GM12878 (cell line): ENCODE measurements at regions not wholly inside any gene's neighbourhood (a gene's known extent, or its start where the extent isn't known, plus 50 kb on each side); places are given as distances from the start of the nearest gene placed in this dataset.

Experiments used
- CBX5 ChIP-seq: sonication (generic); IDR thresholded peaks from 2 replicates; pipeline ENCODE4 v1.6.1; 2016; ENCODE audit warnings: low read depth, moderate library complexity, mild to moderate bottlenecking, inconsistent platforms
- CEBPB ChIP-seq, 2 experiments: fragments of 150-350 bp in 1 of 2; IDR thresholded peaks; 2 replicates each; pipeline ENCODE4 v1.6.1; 2012 to 2014; ENCODE audit warnings: low read depth in 2 of 2, low read length in 2 of 2, borderline replicate concordance in 1 of 2, inconsistent platforms in 1 of 2
- IKZF1 ChIP-seq: fragments of 450-650 bp; conservative IDR thresholded peaks from 2 replicates; pipeline ENCODE4 v1.6.1; 2017; ENCODE audit warnings: antibody characterized with exemption, mild to moderate bottlenecking
- MYB ChIP-seq: fragments of 150-350 bp; IDR thresholded peaks from 2 replicates; pipeline ENCODE4 v1.6.1; 2014; ENCODE audit warnings: mild to moderate bottlenecking, low read depth, low read length, borderline replicate concordance
- NFIC ChIP-seq: IDR thresholded peaks from 2 replicates; pipeline ENCODE4 v1.6.1; 2012; ENCODE audit warnings: low read depth, mild to moderate bottlenecking, inconsistent platforms, low read length, moderate library complexity
- NFXL1 ChIP-seq: fragments of 450-650 bp; IDR thresholded peaks from 2 replicates; pipeline ENCODE4 v1.6.1; 2017; ENCODE audit warnings: antibody characterized with exemption, mild to moderate bottlenecking, borderline replicate concordance
- NRF1 ChIP-seq: conservative IDR thresholded peaks from 2 replicates; pipeline ENCODE4 v1.6.1; 2011; ENCODE audit warnings: mild to moderate bottlenecking, low read depth, low read length, improper control_type of control experiment
- PAX8 ChIP-seq: fragments of 450-650 bp; IDR thresholded peaks from 2 replicates; pipeline ENCODE4 v1.6.1; 2017; ENCODE audit warnings: mild to moderate bottlenecking, moderate library complexity
- POLR2AphosphoS5 ChIP-seq: IDR thresholded peaks from 2 replicates; pipeline ENCODE4 v1.6.1; 2011; ENCODE audit warnings: mild to moderate bottlenecking, low read length, inconsistent platforms
- RELA ChIP-seq: fragments of 450-650 bp; IDR thresholded peaks from 2 replicates; pipeline ENCODE4 v1.8.0; 2014; ENCODE audit warnings: borderline replicate concordance; ENCODE audit not compliant: partially characterized antibody
- SUZ12 ChIP-seq: fragments of 200-600 bp; sonication (generic); IDR thresholded peaks from one replicate; pipeline ENCODE4 v1.6.1; 2018; ENCODE audit warnings: antibody characterized with exemption, mild to moderate bottlenecking; ENCODE audit not compliant: unreplicated experiment
- TARDBP ChIP-seq: IDR thresholded peaks from 2 replicates; pipeline ENCODE4 v1.6.1; 2016; ENCODE audit warnings: borderline replicate concordance
- ZNF274 ChIP-seq: IDR thresholded peaks from one replicate; pipeline ENCODE4 v1.8.0; 2011; ENCODE audit not compliant: insufficient read length, insufficient read depth
- TF ChIP-seq, protein P1 (sequence below): fragments of 450-650 bp; IDR thresholded peaks from 2 replicates; pipeline ENCODE4 v1.6.1; 2017; ENCODE audit warnings: low read depth, mild to moderate bottlenecking, moderate library complexity
- TF ChIP-seq, protein P2 (sequence below): fragments of 450-650 bp; conservative IDR thresholded peaks from 2 replicates; pipeline ENCODE4 v1.6.1; 2017; ENCODE audit warnings: mild to moderate bottlenecking, moderate library complexity
- TF ChIP-seq, protein P3 (sequence below): IDR thresholded peaks from 2 replicates; pipeline ENCODE4 v1.6.1; 2012; ENCODE audit warnings: low read length, inconsistent platforms
- TF ChIP-seq, protein P4 (sequence below): fragments of 150-350 bp; IDR thresholded peaks from 2 replicates; pipeline ENCODE4 v1.6.1; 2014; ENCODE audit warnings: mild to moderate bottlenecking, low read depth, low read length
- TF ChIP-seq, protein P5 (sequence below): fragments of 450-650 bp; formaldehyde crosslinking; IDR thresholded peaks from 2 replicates; pipeline ENCODE4 v1.4.0; 2020; ENCODE audit warnings: mild to moderate bottlenecking, moderate library complexity
- TF ChIP-seq, protein P6 (sequence below): IDR thresholded peaks from 2 replicates; pipeline ENCODE4 v1.6.1; 2012; ENCODE audit warnings: low read depth, low read length, improper control_type of control experiment

DNA sequence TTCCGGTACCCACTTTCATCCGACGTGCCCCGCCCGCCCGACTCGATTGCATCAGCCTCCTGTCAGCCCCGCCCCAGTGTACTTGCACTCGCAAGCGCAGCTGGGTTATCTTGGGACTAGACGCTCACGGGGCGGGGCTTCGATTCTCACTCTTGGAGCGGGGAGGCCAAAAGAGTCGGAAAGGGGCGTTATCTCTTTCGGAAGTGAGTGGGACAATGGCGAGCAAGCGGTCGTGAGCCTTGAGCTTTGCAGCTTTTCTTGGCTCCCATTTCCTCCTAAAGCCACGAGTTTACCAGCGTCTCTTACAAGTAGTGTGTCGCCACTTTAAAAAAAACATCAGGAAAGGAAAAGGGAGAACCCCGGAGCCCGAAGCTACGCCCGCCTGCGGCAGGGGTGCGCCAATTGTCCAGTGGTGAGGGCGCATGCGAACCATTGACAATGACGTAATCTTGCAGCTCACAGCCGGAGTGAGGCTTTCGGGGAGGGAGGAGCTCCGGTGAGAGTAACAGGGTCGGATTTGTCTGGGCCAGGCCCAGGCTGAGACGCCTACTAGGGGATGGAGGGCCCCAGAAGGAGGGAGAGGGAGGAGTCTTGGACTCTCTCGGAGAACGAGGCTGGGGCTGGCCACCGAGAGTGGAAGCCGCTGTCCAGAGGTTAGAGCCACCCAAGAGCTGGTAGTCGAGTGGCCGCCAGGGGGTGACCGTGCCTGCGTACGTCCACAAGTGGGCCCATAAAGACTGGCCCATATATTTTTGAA is 109.5 kb downstream of the GNL3L start (continued):
- TF ChIP-seq, protein P1, sequence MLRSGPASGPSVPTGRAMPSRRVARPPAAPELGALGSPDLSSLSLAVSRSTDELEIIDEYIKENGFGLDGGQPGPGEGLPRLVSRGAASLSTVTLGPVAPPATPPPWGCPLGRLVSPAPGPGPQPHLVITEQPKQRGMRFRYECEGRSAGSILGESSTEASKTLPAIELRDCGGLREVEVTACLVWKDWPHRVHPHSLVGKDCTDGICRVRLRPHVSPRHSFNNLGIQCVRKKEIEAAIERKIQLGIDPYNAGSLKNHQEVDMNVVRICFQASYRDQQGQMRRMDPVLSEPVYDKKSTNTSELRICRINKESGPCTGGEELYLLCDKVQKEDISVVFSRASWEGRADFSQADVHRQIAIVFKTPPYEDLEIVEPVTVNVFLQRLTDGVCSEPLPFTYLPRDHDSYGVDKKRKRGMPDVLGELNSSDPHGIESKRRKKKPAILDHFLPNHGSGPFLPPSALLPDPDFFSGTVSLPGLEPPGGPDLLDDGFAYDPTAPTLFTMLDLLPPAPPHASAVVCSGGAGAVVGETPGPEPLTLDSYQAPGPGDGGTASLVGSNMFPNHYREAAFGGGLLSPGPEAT: peak; percentile 68; the same call in 1 of the 2 replicates
- TF ChIP-seq, protein P2, sequence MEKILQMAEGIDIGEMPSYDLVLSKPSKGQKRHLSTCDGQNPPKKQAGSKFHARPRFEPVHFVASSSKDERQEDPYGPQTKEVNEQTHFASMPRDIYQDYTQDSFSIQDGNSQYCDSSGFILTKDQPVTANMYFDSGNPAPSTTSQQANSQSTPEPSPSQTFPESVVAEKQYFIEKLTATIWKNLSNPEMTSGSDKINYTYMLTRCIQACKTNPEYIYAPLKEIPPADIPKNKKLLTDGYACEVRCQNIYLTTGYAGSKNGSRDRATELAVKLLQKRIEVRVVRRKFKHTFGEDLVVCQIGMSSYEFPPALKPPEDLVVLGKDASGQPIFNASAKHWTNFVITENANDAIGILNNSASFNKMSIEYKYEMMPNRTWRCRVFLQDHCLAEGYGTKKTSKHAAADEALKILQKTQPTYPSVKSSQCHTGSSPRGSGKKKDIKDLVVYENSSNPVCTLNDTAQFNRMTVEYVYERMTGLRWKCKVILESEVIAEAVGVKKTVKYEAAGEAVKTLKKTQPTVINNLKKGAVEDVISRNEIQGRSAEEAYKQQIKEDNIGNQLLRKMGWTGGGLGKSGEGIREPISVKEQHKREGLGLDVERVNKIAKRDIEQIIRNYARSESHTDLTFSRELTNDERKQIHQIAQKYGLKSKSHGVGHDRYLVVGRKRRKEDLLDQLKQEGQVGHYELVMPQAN: no peak
- TF ChIP-seq TARDBP: no peak
- peak; percentile 33; the same call in 1 of the 2 replicates for TF ChIP-seq IKZF1
- no peak for TF ChIP-seq SUZ12
- TF ChIP-seq NFIC: no peak
- no peak for TF ChIP-seq RELA
- no peak for TF ChIP-seq PAX8
- TF ChIP-seq, protein P3, sequence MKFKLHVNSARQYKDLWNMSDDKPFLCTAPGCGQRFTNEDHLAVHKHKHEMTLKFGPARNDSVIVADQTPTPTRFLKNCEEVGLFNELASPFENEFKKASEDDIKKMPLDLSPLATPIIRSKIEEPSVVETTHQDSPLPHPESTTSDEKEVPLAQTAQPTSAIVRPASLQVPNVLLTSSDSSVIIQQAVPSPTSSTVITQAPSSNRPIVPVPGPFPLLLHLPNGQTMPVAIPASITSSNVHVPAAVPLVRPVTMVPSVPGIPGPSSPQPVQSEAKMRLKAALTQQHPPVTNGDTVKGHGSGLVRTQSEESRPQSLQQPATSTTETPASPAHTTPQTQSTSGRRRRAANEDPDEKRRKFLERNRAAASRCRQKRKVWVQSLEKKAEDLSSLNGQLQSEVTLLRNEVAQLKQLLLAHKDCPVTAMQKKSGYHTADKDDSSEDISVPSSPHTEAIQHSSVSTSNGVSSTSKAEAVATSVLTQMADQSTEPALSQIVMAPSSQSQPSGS: peak; percentile 88
- TF ChIP-seq, protein P4, sequence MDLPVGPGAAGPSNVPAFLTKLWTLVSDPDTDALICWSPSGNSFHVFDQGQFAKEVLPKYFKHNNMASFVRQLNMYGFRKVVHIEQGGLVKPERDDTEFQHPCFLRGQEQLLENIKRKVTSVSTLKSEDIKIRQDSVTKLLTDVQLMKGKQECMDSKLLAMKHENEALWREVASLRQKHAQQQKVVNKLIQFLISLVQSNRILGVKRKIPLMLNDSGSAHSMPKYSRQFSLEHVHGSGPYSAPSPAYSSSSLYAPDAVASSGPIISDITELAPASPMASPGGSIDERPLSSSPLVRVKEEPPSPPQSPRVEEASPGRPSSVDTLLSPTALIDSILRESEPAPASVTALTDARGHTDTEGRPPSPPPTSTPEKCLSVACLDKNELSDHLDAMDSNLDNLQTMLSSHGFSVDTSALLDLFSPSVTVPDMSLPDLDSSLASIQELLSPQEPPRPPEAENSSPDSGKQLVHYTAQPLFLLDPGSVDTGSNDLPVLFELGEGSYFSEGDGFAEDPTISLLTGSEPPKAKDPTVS: no peak
- no peak for TF ChIP-seq ZNF274
- TF ChIP-seq, protein P5, sequence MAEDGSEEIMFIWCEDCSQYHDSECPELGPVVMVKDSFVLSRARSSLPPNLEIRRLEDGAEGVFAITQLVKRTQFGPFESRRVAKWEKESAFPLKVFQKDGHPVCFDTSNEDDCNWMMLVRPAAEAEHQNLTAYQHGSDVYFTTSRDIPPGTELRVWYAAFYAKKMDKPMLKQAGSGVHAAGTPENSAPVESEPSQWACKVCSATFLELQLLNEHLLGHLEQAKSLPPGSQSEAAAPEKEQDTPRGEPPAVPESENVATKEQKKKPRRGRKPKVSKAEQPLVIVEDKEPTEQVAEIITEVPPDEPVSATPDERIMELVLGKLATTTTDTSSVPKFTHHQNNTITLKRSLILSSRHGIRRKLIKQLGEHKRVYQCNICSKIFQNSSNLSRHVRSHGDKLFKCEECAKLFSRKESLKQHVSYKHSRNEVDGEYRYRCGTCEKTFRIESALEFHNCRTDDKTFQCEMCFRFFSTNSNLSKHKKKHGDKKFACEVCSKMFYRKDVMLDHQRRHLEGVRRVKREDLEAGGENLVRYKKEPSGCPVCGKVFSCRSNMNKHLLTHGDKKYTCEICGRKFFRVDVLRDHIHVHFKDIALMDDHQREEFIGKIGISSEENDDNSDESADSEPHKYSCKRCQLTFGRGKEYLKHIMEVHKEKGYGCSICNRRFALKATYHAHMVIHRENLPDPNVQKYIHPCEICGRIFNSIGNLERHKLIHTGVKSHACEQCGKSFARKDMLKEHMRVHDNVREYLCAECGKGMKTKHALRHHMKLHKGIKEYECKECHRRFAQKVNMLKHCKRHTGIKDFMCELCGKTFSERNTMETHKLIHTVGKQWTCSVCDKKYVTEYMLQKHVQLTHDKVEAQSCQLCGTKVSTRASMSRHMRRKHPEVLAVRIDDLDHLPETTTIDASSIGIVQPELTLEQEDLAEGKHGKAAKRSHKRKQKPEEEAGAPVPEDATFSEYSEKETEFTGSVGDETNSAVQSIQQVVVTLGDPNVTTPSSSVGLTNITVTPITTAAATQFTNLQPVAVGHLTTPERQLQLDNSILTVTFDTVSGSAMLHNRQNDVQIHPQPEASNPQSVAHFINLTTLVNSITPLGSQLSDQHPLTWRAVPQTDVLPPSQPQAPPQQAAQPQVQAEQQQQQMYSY: no peak
- peak in 1 of 2 experiments; percentile 78; a peak in 1 of 4 replicates for TF ChIP-seq CEBPB (IDR thresholded peaks at IDR 0.05; ENCODE audit: borderline replicate concordance in 1 of 2, low read depth in 2 of 2, low read length in 2 of 2)
- peak; percentile 25; the same call in 1 of the 2 replicates for TF ChIP-seq NRF1
- TF ChIP-seq POLR2AphosphoS5: peak; percentile 70
- TF ChIP-seq NFXL1: no peak
- no peak for TF ChIP-seq CBX5
- no peak for TF ChIP-seq MYB
- TF ChIP-seq, protein P6, sequence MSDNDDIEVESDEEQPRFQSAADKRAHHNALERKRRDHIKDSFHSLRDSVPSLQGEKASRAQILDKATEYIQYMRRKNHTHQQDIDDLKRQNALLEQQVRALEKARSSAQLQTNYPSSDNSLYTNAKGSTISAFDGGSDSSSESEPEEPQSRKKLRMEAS: no peak
